Smooth muscle cell (in vitro differentiated cells): ENCODE measurements at regions not wholly inside any gene's neighbourhood (a gene's known extent, or its start where the extent isn't known, plus 50 kb on each side); places are given as distances from the start of the nearest gene placed in this dataset.

Experiments used
- DNase-seq: peaks from one replicate; lab custom pipeline; 2025; ENCODE audit not compliant: unreplicated experiment; lab: John Stamatoyannopoulos, UW
- H2AFZ ChIP-seq: fragments of 200-600 bp; sonication (generic); 2 replicates; pipeline ENCODE4 v1.6.0; 2016; ENCODE audit warnings: antibody characterized with exemption, low read depth, mild to moderate bottlenecking
- H3F3A ChIP-seq: fragments of 200-600 bp; sonication (generic); 2 replicates; pipeline ENCODE4 v1.6.0; 2017; ENCODE audit warnings: antibody characterized with exemption, low read depth
- H3K27ac ChIP-seq: fragments of 200-600 bp; sonication (generic); 2 replicates; pipeline ENCODE4 v1.5.1; 2016; ENCODE audit warnings: low read depth, mild to moderate bottlenecking
- H3K27me3 ChIP-seq: fragments of 200-600 bp; sonication (generic); 2 replicates; pipeline ENCODE4 v1.6.1; 2016; ENCODE audit warnings: low read depth, mild to moderate bottlenecking
- H3K36me3 ChIP-seq: fragments of 200-600 bp; sonication (generic); 2 replicates; pipeline ENCODE4 v1.5.1; 2016; ENCODE audit warnings: low read depth
- H3K4me1 ChIP-seq: fragments of 200-600 bp; sonication (generic); 2 replicates; pipeline ENCODE4 v1.5.1; 2016; ENCODE audit warnings: low read depth
- H3K4me2 ChIP-seq: fragments of 200-600 bp; sonication (generic); 2 replicates; pipeline ENCODE4 v1.6.0; 2016; ENCODE audit warnings: mild to moderate bottlenecking
- H3K4me3 ChIP-seq: fragments of 200-600 bp; sonication (generic); 2 replicates; pipeline ENCODE4 v1.5.1; 2016; ENCODE audit warnings: mild to moderate bottlenecking
- H3K79me2 ChIP-seq: fragments of 200-600 bp; sonication (generic); 2 replicates; pipeline ENCODE4 v1.6.0; 2016; ENCODE audit warnings: low read depth, mild to moderate bottlenecking
- H3K9ac ChIP-seq: fragments of 200-600 bp; sonication (generic); 2 replicates; pipeline ENCODE4 v1.6.0; 2016; ENCODE audit warnings: low read depth
- H3K9me3 ChIP-seq: fragments of 200-600 bp; sonication (generic); replicated peaks from 2 replicates; pipeline ENCODE4 v1.5.1; 2016; ENCODE audit warnings: low read depth
- H4K20me1 ChIP-seq: fragments of 200-600 bp; sonication (generic); 2 replicates; pipeline ENCODE4 v1.6.0; 2016; ENCODE audit warnings: low read depth
- CTCF ChIP-seq: fragments of 200-600 bp; sonication (generic); IDR thresholded peaks from 2 replicates; pipeline ENCODE4 v1.5.1; 2017; ENCODE audit warnings: borderline replicate concordance, mild to moderate bottlenecking, antibody characterized with exemption; ENCODE audit not compliant: insufficient read depth, poor library complexity, severe bottlenecking
- WGBS: methylation state at CpG from one replicate; pipeline ENCODE4 v1.1.7; 2016; ENCODE audit warnings: low lambda C conversion rate; 5-methylcytosine and 5-hydroxymethylcytosine counted together

- no peaks in the 10 kb centered on the region for H3K79me2 ChIP-seq
These were observed 363.5 kb upstream of the EMCN start for GRCh38 chr4:100881283-100881682.

DNA sequence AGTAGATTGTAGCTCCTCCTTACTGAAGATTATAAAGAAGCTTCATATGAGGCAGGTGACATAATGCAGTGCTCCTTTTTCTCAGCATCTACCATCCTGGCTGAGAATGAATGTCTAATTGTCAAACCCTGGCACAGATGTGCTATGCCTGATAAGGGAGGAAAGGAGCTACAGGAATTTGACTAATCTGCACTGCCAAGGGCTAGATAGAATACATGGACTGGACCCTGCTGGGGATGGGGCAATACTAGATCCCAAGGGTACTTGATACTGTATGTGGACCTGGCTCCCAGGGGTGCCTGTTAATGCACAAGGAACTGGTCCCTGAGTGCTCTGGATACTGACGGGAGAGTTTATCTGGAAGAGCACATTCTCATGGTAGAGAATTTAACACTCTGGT lies 362.2 kb upstream of the EMCN start:
- no peaks in the 10 kb centered on the region for H3K4me1 ChIP-seq
- no peak for DNase-seq
- no peak overlapping the region for H3K27ac ChIP-seq
- no peaks in the 10 kb centered on the region for H3K9me3 ChIP-seq
- no peaks in the 10 kb centered on the region for H3F3A ChIP-seq
- H3K79me2 ChIP-seq: no peaks in the 10 kb centered on the region
- no peak for TF ChIP-seq CTCF
- H3K27me3 ChIP-seq: no peaks in the 10 kb centered on the region
- H2AFZ ChIP-seq: no peak overlapping the region
- no peaks in the 10 kb centered on the region for H3K36me3 ChIP-seq
- no peak overlapping the region for H3K4me2 ChIP-seq
- H4K20me1 ChIP-seq: no peaks in the 10 kb centered on the region
- H3K4me3 ChIP-seq: no peak overlapping the region
- H3K9ac ChIP-seq: no peak overlapping the region
- WGBS: 79% methylated on average over 1 of the region's 1 CpG

More at GRCh38 chr4:100881283-100881682, 363.5 kb upstream of the EMCN start:
- 91% methylated on average over 1 of the region's 1 CpG for WGBS
- TF ChIP-seq CTCF: no peak
- H3K36me3 ChIP-seq: no peaks in the 10 kb centered on the region
- H3F3A ChIP-seq: no peaks in the 10 kb centered on the region
- H3K9me3 ChIP-seq: no peaks in the 10 kb centered on the region
- H3K4me1 ChIP-seq: no peaks in the 10 kb centered on the region
- H3K4me3 ChIP-seq: no peak overlapping the region
- no peak for DNase-seq
- no peaks in the 10 kb centered on the region for H4K20me1 ChIP-seq
- H3K4me2 ChIP-seq: no peak overlapping the region
- no peaks in the 10 kb centered on the region for H3K27me3 ChIP-seq
- H2AFZ ChIP-seq: no peak overlapping the region
- no peak overlapping the region for H3K27ac ChIP-seq
- no peak overlapping the region for H3K9ac ChIP-seq

DNA sequence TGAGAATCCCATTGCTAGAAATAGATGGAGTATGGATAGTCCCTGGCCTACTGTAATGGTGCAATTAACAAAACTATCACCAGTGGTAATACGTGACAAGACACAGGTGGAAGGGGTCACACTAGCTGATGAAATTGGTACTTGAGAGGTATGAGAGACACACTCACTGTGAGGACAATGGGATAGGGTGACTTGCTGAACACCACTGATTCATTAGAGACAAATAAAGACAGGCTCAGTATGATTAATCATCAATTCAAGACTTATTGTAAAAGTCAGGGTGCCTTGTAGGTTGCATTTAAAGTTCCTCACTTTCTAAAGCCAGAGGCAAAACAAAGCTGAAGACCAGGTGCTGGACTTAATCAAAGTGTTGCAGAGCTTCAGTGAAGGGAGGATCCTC lies 361.6 kb upstream of the EMCN start:
- Histone ChIP-seq H3F3A (no peaks in the 10 kb centered on the region), H3K9ac (no peak overlapping the region)
- WGBS: 94% methylated on average over 1 of the region's 1 CpG

More for the DNA sequence above, 361.6 kb upstream of the EMCN start:
- H3K27ac ChIP-seq: no peak overlapping the region
- no peaks in the 10 kb centered on the region for H4K20me1 ChIP-seq
- H3K36me3 ChIP-seq: no peaks in the 10 kb centered on the region
- no peak overlapping the region for H3K4me3 ChIP-seq
- H3K27me3 ChIP-seq: no peaks in the 10 kb centered on the region
- no peak for TF ChIP-seq CTCF
- no peak overlapping the region for H3K4me2 ChIP-seq
- H3K4me1 ChIP-seq: no peaks in the 10 kb centered on the region
- H3K79me2 ChIP-seq: no peaks in the 10 kb centered on the region
- no peak for DNase-seq
- no peak overlapping the region for H2AFZ ChIP-seq
- no peaks in the 10 kb centered on the region for H3K9me3 ChIP-seq
